ENCODE measurements at regions not wholly inside any gene's neighbourhood (a gene's known extent, or its start where the extent isn't known, plus 50 kb on each side); places are given as distances from the start of the nearest gene placed in this dataset.
"Not testable (repeated sequence)": the region's sequence is repeated elsewhere in the genome, so short reads cannot be mapped to it uniquely, and the experiment has no call there.

GRCh38 chr5:33120671-33121070, 320.1 kb upstream of the TARS1 start:
- peaks cover 5% of the 10 kb centered on the region for H3K9me3 Mint-ChIP-seq
- no peak overlapping the region for H3K27ac Mint-ChIP-seq
- POLR2A ChIA-PET: no interaction called here
- no peaks in the 10 kb centered on the region for H3K36me3 Mint-ChIP-seq (ENCODE audit: low read depth)
- no peak for DNase-seq
- H3K4me3 Mint-ChIP-seq: no peak overlapping the region
- no peaks in the 10 kb centered on the region for H3K4me1 Mint-ChIP-seq
- CTCF ChIA-PET: no interaction called here
- no peaks in the 10 kb centered on the region for H3K27me3 Mint-ChIP-seq

GRCh38 chr5:33129309-33129708, 311.5 kb upstream of the TARS1 start:
- Mint-ChIP-seq H3K4me3 (no peak overlapping the region), H3K27ac (no peak overlapping the region), H3K4me1 (no peaks in the 10 kb centered on the region), H3K9me3 (peaks cover 20% of the 10 kb centered on the region), H3K36me3 (ENCODE audit: low read depth) (no peaks in the 10 kb centered on the region), H3K27me3 (no peaks in the 10 kb centered on the region)
- DNase-seq: no peak
- CTCF ChIA-PET: no interaction called here
- POLR2A ChIA-PET: no interaction called here

GRCh38 chr5:33136785-33137184, 304.0 kb upstream of the TARS1 start:
- peaks cover 20% of the 10 kb centered on the region for H3K9me3 Mint-ChIP-seq
- DNase-seq: no peak
- no peaks in the 10 kb centered on the region for H3K36me3 Mint-ChIP-seq (ENCODE audit: low read depth)
- no peaks in the 10 kb centered on the region for H3K27me3 Mint-ChIP-seq
- ChIA-PET CTCF (no interaction called here), POLR2A (no interaction called here)
- H3K4me3 Mint-ChIP-seq: no peak overlapping the region
- no peaks in the 10 kb centered on the region for H3K4me1 Mint-ChIP-seq
- no peak overlapping the region for H3K27ac Mint-ChIP-seq

- DNase-seq; H3K4me1 Mint-ChIP-seq; H3K27me3 Mint-ChIP-seq; POLR2A ChIA-PET; CTCF ChIA-PET; H3K36me3 Mint-ChIP-seq (ENCODE audit: low read depth); H3K27ac Mint-ChIP-seq; H3K4me3 Mint-ChIP-seq: not testable (repeated sequence)
- peaks cover 17% of the 10 kb centered on the region for H3K9me3 Mint-ChIP-seq
These were observed 302.6 kb upstream of the TARS1 start for GRCh38 chr5:33138145-33138544.

GRCh38 chr5:33143405-33144123, 297.2 kb upstream of the TARS1 start:
- Mint-ChIP-seq H3K36me3 (ENCODE audit: low read depth) (no peaks in the 10 kb centered on the region), H3K4me1 (no peaks in the 10 kb centered on the region), H3K4me3 (no peak overlapping the region), H3K27me3 (no peaks in the 10 kb centered on the region), H3K9me3 (peaks cover 7% of the 10 kb centered on the region), H3K27ac (no peak overlapping the region)
- POLR2A ChIA-PET: no interaction called here
- CTCF ChIA-PET: no interaction called here
- no peak for DNase-seq

- H3K27me3 Mint-ChIP-seq: no peaks in the 10 kb centered on the region
- CTCF ChIA-PET: no interaction called here
These were observed 293.9 kb upstream of the TARS1 start for GRCh38 chr5:33146881-33147280.

GRCh38 chr5:33148076-33148513, 292.7 kb upstream of the TARS1 start:
- Mint-ChIP-seq H3K9me3 (no peaks in the 10 kb centered on the region), H3K4me3 (no peak overlapping the region), H3K36me3 (ENCODE audit: low read depth) (no peaks in the 10 kb centered on the region), H3K27ac (no peak overlapping the region), H3K27me3 (no peaks in the 10 kb centered on the region), H3K4me1 (no peaks in the 10 kb centered on the region)
- no peak for DNase-seq
- CTCF ChIA-PET: no interaction called here
- POLR2A ChIA-PET: no interaction called here

More at GRCh38 chr5:33146881-33147280, 293.9 kb upstream of the TARS1 start:
- no peaks in the 10 kb centered on the region for H3K36me3 Mint-ChIP-seq (ENCODE audit: low read depth)
- DNase-seq: no peak
- POLR2A ChIA-PET: no interaction called here
- no peaks in the 10 kb centered on the region for H3K9me3 Mint-ChIP-seq
- H3K27ac Mint-ChIP-seq: no peak overlapping the region
- no peak overlapping the region for H3K4me3 Mint-ChIP-seq
- no peaks in the 10 kb centered on the region for H3K4me1 Mint-ChIP-seq

GRCh38 chr5:33153372-33153771, 287.4 kb upstream of the TARS1 start:
- H3K27me3 Mint-ChIP-seq: no peaks in the 10 kb centered on the region
- POLR2A ChIA-PET: no interaction called here
- no peaks in the 10 kb centered on the region for H3K4me1 Mint-ChIP-seq
- peaks cover 2% of the 10 kb centered on the region for H3K9me3 Mint-ChIP-seq
- H3K4me3 Mint-ChIP-seq: no peak overlapping the region
- no peaks in the 10 kb centered on the region for H3K36me3 Mint-ChIP-seq (ENCODE audit: low read depth)
- no peak overlapping the region for H3K27ac Mint-ChIP-seq
- CTCF ChIA-PET: no interaction called here
- no peak for DNase-seq

- Mint-ChIP-seq H3K36me3 (ENCODE audit: low read depth) (no peaks in the 10 kb centered on the region), H3K9me3 (peaks cover 2% of the 10 kb centered on the region), H3K4me1 (no peaks in the 10 kb centered on the region), H3K27ac (no peak overlapping the region), H3K27me3 (no peaks in the 10 kb centered on the region), H3K4me3 (no peak overlapping the region)
- CTCF ChIA-PET: no interaction called here
- POLR2A ChIA-PET: no interaction called here
- no peak for DNase-seq
These were observed 286.9 kb upstream of the TARS1 start for GRCh38 chr5:33153831-33154230.

- no peak for DNase-seq
- Mint-ChIP-seq H3K9me3 (peaks cover 5% of the 10 kb centered on the region), H3K36me3 (ENCODE audit: low read depth) (no peaks in the 10 kb centered on the region), H3K27ac (no peak overlapping the region), H3K4me3 (no peak overlapping the region), H3K4me1 (no peaks in the 10 kb centered on the region), H3K27me3 (no peaks in the 10 kb centered on the region)
- ChIA-PET CTCF (no interaction called here), POLR2A (no interaction called here)
These were observed 279.9 kb upstream of the TARS1 start for GRCh38 chr5:33160871-33161270.

- no peak for DNase-seq
- CTCF ChIA-PET: no interaction called here
- H3K9me3 Mint-ChIP-seq: peaks cover 4% of the 10 kb centered on the region
- POLR2A ChIA-PET: no interaction called here
- H3K27ac Mint-ChIP-seq: no peak overlapping the region
- no peaks in the 10 kb centered on the region for H3K36me3 Mint-ChIP-seq (ENCODE audit: low read depth)
- no peaks in the 10 kb centered on the region for H3K27me3 Mint-ChIP-seq
- H3K4me1 Mint-ChIP-seq: no peaks in the 10 kb centered on the region
- H3K4me3 Mint-ChIP-seq: no peak overlapping the region
These were observed 279.3 kb upstream of the TARS1 start for GRCh38 chr5:33161421-33161820.

GRCh38 chr5:33162057-33162456, 278.7 kb upstream of the TARS1 start:
- Mint-ChIP-seq H3K4me3 (no peak overlapping the region), H3K27me3 (no peaks in the 10 kb centered on the region), H3K9me3 (peaks cover 4% of the 10 kb centered on the region), H3K4me1 (no peaks in the 10 kb centered on the region), H3K36me3 (ENCODE audit: low read depth) (no peaks in the 10 kb centered on the region), H3K27ac (no peak overlapping the region)
- CTCF ChIA-PET: no interaction called here
- DNase-seq: no peak
- POLR2A ChIA-PET: no interaction called here

GRCh38 chr5:33166522-33166921, 274.2 kb upstream of the TARS1 start:
- Mint-ChIP-seq H3K9me3 (peaks cover 11% of the 10 kb centered on the region), H3K4me3 (no peak overlapping the region), H3K4me1 (no peaks in the 10 kb centered on the region), H3K27me3 (no peaks in the 10 kb centered on the region), H3K36me3 (ENCODE audit: low read depth) (no peaks in the 10 kb centered on the region), H3K27ac (no peak overlapping the region)
- ChIA-PET POLR2A (no interaction called here), CTCF (no interaction called here)
- no peak for DNase-seq

GRCh38 chr5:33166948-33167347, 273.8 kb upstream of the TARS1 start:
- Mint-ChIP-seq H3K9me3 (peaks cover 11% of the 10 kb centered on the region), H3K27me3 (no peaks in the 10 kb centered on the region), H3K4me1 (no peaks in the 10 kb centered on the region), H3K36me3 (ENCODE audit: low read depth) (no peaks in the 10 kb centered on the region), H3K4me3 (no peak overlapping the region), H3K27ac (no peak overlapping the region)
- POLR2A ChIA-PET: no interaction called here
- CTCF ChIA-PET: no interaction called here
- no peak for DNase-seq

- Mint-ChIP-seq H3K27ac (no peak overlapping the region), H3K4me1 (no peaks in the 10 kb centered on the region), H3K9me3 (peaks cover 11% of the 10 kb centered on the region), H3K4me3 (no peak overlapping the region), H3K36me3 (ENCODE audit: low read depth) (no peaks in the 10 kb centered on the region), H3K27me3 (no peaks in the 10 kb centered on the region)
- ChIA-PET POLR2A (no interaction called here), CTCF (no interaction called here)
- DNase-seq: no peak
These were observed 273.2 kb upstream of the TARS1 start for GRCh38 chr5:33167541-33167940.

Measured in activated CD4-positive, alpha-beta memory T cell treated with anti-CD3 and anti-CD28 coated beads, Interleukin-2, amount 10 ng/mL, durations not matched to agents 7 days and 5 days (primary cell).